ENCODE measurements at regions not wholly inside any gene's neighbourhood (a gene's known extent, or its start where the extent isn't known, plus 50 kb on each side); places are given as distances from the start of the nearest gene placed in this dataset.
A peak's percentile ranks its signal among the peaks of the same experiment; 100 is the strongest.
"Not testable (repeated sequence)": the region's sequence is repeated elsewhere in the genome, so short reads cannot be mapped to it uniquely, and the experiment has no call there.

DNA sequence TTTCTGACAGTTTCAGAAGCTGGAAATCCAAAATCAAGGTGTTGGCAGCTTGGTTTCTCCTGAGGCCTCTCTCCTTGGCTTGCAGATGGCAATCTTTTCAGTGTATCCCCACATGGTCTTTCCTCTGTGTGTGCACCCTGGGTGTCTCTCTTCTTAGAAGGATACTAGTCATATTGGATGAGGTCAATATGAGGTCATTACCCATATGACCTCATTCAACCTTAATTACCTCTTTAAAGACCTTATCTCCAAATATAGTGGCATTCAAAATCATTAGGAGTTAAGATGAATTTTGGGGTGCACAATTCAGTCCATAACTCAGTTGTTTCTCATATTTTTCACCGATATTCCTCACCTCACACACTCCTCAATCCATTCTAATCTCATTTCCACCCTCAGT, 92.4 kb upstream of the TGM3 start:
- no peak for DNase-seq

GRCh38 chr20:2204021-2204420, 91.8 kb upstream of the TGM3 start:
- DNase-seq: no peak

DNA sequence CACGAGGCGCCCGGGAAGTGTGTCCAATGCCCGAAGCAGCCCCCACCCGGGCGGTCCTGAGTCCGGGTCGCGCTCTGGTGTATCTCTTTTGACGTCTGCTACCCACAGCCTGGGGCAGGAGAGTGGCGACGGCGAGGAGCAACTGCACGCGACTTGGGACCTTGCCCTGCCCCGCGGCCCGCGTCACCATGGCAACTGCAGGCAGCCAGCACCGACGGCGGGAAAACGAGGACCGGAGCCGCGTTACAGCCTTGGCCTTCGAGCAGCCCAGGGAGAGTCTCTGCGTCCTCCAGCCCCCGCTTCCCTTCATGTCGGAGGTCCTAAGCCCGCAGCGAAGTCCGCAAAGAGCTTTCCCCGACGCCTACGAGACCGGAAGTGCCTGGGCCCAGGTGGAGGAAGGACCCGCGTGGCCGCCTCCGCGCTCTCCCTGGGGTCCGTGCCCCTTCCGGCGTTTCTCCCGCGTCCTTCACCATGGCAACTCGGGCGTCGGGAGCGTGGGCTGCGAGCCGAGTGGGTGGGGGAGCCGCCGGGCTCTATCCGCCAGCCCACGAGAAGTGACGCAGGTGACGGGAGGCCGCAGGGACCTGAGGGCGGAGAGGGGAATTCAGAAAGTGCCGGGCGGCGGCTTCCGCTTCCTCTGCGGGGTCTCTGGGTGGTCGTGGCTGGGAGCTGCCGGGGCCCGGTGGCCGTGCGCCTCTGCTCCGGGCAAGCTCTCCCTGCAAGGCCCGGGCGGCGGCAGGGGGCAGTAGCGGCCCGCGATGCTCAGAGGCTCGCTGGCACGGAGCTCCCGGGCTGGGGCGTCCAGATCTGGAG, 88.6 kb upstream of the TGM3 start:
- DNase-seq: peak; percentile 85

GRCh38 chr20:2207770-2208097, 88.1 kb upstream of the TGM3 start:
- DNase-seq: no peak

GRCh38 chr20:2208897-2209296, 86.9 kb upstream of the TGM3 start:
- DNase-seq: no peak

DNA sequence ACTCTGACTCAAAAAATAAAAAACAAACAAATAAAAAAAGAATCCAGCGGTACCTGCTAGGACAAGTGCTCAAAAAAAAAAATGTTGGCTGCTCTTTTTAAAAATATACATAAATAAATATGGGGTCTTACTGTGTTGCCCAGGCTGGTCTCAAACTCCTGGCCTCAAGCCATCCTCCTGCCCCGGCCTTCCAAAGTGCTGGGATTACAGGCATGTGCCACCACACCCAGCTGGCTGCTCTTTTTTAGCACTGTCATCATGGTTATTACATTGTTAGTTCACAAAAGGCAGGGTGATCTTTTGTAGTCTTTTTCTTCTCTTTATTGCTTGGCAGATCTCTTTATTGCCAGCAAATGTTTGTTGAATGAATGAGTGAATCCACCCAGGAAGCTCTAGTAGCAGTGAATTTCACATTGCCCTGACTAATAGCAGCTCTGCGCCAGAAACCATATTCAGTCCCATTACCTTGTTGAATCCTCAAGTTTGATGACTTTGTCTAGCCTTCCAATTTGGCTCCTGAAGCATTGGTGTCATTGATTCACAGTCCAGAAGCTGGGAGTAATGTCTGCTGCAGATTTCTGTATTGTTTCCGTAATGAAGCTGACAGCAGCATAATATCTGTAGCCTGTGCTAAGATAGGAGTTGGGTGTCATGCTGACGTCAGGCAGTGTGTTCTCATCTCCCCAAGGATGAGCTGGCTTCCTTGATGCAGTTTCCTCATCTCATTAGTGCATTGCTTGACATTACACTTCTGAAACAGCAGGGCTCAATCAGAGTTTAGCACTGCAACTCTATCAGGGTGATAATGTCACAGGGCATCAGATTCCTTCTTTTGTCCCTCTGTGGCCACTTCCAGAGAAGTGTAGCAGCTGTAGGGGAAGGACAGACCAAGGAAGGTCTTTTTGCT, 84.9 kb upstream of the TGM3 start:
- no peak for DNase-seq

DNA sequence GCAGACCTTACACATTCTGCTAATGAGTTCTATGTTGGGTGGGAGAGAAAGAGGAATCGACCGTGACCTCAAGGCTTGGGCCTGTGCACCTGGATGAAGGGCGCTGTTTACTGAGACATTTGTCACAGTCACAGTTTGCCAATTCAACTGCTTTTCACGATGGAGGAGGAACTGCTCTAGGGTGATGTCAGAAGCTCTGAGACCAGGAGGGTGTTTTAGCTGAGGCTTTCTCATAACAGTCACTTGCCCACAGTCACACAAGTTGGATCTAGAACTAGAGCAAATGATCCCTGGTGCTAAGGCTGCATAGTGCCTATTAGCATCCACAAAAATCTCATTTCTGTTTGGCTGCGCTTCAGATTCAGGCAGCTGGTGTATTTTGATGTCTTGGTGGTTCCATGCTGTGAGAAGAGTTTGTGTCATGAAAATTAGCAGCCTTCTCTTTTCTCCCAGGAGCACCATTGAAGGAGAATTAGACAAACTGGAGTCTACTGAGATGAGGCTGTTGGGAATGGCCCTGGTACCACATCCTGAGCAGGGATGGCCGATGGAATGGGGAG, 83.3 kb upstream of the TGM3 start:
- no peak for DNase-seq

DNA sequence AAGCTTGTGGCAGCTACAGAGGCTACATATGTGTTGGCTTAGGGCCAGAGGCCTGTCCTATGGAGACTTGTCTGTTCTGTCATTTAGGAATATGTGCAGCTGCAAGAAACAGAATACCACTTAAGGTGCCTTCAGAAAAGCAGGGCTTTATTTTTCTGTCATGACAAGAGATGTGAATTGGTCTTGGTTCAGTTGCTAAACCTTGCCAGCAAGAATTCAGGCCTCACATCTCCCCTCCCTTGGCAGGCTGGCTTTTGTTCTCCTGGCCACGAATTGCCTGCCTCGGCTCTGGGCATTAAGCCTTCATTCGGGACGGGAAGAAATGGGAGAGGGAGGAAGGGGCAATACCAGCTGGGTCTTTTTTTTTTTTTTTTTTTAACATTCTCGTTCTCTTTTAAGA, 82.4 kb upstream of the TGM3 start:
- no peak for DNase-seq

- no peak for DNase-seq
Observed at GRCh38 chr20:2217857-2218539, 77.8 kb upstream of the TGM3 start.

DNA sequence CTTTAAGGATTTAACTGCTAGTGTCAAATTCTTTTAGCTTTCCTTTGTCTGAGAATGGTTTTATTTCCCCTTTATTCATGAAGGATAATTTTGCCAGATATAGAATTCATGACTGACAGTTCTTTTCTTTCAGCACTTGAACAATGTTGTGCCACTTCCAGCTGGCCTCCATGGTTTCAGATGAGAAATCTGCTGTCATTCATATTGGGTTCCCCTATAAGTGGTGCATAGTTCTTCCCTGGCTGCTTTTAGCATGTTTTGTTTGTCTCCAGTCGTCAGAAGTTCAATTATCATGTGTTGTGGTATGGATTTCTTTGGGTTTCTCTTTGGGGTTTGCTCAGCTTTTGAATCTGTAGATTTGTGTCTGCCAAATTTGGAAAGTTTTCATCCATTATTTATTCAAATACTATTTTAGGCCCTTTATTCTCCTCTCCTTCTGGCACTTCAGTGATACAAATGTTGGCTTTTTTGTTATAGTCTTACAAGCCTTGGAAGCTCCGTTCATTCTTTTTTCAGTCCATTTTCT, 76.3 kb upstream of the TGM3 start:
- no peak for DNase-seq

GRCh38 chr20:2220298-2220697, 75.5 kb upstream of the TGM3 start:
- no peak for DNase-seq

DNA sequence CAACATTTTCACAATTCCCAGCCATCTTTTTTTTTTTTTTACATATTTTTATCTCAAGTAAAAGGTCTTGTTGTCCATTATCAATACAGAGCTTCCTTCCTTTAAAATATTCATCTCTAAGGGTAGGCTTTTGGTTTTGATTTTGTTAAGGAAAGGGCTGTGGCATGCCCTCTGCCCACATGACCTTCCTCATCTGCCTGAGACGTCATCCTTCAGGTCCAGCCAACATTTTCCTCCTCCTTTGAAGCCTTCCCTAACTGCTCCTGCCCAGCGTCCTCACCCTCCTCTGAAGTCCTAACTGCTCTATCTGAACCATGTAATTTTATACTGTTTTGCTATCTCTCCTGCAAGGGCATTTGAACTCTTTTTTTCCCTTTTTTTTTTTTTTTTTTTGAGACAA, 73.9 kb upstream of the TGM3 start:
- no peak for DNase-seq

GRCh38 chr20:2223558-2224367, 72.0 kb upstream of the TGM3 start:
- no peak for DNase-seq

GRCh38 chr20:2224368-2224639, 71.5 kb upstream of the TGM3 start:
- DNase-seq: no peak

DNA sequence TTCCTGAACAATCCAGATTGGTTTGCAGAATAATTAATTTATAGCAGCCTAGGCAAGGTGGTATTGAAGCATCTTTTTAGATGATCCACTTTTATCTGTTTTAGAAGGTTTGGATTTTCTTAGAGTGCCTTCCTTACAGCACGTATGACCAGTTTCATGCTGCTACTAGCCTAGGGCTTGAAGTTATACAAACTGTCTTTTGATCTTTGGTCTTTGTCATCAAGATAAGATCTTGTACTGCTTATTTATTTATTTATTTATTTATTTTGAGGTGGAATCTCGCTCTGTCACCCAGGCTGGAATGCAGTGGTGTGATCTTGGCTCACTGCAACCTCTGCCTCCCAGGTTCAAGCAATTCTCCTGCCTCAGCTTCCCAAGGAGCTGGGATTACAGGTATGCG, 68.5 kb upstream of the TGM3 start:
- DNase-seq: not testable (repeated sequence)

DNA sequence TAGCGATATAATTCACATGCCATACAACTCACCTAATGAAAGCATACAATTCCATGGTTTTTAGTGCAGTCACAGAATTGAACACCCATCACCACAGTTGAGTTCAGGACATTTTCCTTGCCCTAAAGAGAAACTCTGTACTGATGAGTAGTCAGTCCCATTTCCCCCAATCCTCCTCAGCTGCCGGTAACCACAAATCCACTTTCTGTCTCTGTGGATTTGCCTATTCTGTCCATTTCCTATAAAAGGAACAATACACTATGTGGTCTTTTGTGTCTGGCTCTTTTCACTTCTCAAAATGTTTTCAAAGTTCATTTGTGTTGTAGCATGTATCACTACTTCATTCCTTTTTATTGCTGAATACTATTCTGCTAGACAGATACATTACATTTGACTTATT, 67.9 kb upstream of the TGM3 start:
- DNase-seq: no peak

GRCh38 chr20:2228926-2229325, 66.9 kb upstream of the TGM3 start:
- no peak for DNase-seq

GRCh38 chr20:2230726-2231488, 64.9 kb upstream of the TGM3 start:
- no peak for DNase-seq

DNA sequence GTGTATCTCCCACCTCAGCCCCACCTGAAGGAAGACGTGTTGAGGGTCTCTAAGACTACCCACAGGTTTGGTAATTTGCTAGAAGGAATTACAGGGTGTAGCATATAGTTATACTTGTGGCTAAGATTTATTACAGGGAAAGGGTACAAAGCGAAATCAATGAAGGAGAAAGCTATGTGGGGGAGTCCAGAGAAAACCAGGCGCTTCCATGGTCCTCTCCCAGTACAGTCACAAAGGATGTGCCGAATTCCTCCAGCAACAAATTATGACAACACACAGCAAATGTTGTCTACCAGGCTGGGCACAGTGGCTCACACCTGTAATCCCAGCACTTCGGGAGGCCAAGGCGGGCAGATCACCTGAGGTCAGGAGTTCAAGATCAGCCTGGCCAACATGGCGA, 64.1 kb upstream of the TGM3 start:
- no peak for DNase-seq

DNA sequence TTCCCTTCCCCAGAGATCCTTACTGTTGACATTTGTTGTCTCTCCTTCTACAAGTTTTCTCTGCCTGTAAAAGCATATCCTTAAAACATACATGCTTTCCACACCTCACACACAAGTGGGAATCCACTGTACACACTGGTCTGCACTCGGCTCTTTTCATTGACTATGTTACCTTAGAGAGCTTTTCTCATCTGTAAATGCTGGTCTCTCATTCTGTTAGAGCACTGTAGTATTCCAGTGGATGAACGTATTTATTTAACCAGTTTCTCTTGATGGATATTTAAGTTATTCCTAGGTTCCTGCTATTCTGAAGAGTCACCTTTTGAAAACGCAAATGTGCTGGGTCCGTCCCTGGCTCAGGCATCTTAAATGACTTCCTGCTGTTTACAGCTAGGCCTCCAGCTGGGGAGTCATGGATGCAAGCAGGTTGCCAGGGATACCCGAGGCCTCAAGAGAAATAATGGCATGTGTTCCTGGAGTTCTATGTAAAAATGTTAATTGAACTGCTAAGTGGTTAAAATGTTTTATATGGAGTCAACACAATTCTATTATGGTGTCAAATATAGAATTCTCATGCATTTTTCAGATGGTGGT, 61.1 kb upstream of the TGM3 start:
- peak; percentile 80 for DNase-seq

- DNase-seq: no peak
Observed at GRCh38 chr20:2236256-2236655, 59.5 kb upstream of the TGM3 start.

Data from NCI-H748 treated with DMSO at 0.1 percent for 48 hours (cell line).